ENCODE measurements at regions not wholly inside any gene's neighbourhood (a gene's known extent, or its start where the extent isn't known, plus 50 kb on each side); places are given as distances from the start of the nearest gene placed in this dataset.

DNA sequence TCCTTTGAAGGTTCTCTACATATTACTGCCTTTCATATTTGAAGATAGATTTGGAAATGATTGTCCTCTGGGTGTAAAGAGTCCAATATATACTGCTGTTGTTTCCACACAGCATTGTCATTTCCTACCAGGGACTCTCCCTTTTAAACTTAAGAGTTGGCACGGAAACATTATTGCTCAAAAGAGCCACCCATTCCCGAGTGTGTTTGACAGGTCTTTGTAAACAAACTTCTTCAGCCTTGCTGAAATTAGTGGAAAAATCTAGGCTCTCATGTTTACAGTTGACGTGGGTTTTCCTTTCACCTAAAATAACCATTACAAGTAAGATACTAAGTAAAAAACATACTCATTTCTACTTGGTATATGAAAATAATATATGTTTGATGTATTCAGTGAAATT, 111.4 kb upstream of the LIMCH1 start:
- Mint-ChIP-seq H3K4me1 (no peaks in the 10 kb centered on the region), H3K27ac (no peak overlapping the region), H3K4me3 (no peak overlapping the region), H3K9me3 (peaks cover 0 to 8% (median 4%) of the 10 kb centered on the region in 9 donors), H3K36me3 (no peaks in the 10 kb centered on the region), H3K27me3 (peaks cover 0 to 8% (median 3%) of the 10 kb centered on the region in 5 donors)
- no peak for DNase-seq
- POLR2A ChIA-PET: interaction anchor here (0.7 kb wide), 1 partner anchor 10 kb away, joined by 5 read pairs; no protein-coding TSS in a partner anchor
- ATAC-seq: no peak

GRCh38 chr4:41427306-41427882, 110.6 kb upstream of the LIMCH1 start:
- H3K27me3 Mint-ChIP-seq: peaks cover 3 to 8% (median 6%) of the 10 kb centered on the region in 5 donors
- no peak overlapping the region for H3K27ac Mint-ChIP-seq
- peaks cover 0 to 8% (median 4%) of the 10 kb centered on the region in 9 donors for H3K9me3 Mint-ChIP-seq
- no peaks in the 10 kb centered on the region for H3K36me3 Mint-ChIP-seq
- DNase-seq (no peak), ATAC-seq (no peak)
- H3K4me1 Mint-ChIP-seq: no peaks in the 10 kb centered on the region
- POLR2A ChIA-PET: no interaction called here
- no peak overlapping the region for H3K4me3 Mint-ChIP-seq

GRCh38 chr4:41427931-41428600, 109.9 kb upstream of the LIMCH1 start:
- POLR2A ChIA-PET: no interaction called here
- no peaks in the 10 kb centered on the region for H3K4me1 Mint-ChIP-seq
- H3K36me3 Mint-ChIP-seq: no peaks in the 10 kb centered on the region
- H3K4me3 Mint-ChIP-seq: no peak overlapping the region
- peaks cover 3 to 8% (median 8%) of the 10 kb centered on the region in 5 donors for H3K27me3 Mint-ChIP-seq
- H3K9me3 Mint-ChIP-seq: peaks cover 0 to 8% (median 4%) of the 10 kb centered on the region in 9 donors
- ATAC-seq (no peak), DNase-seq (no peak)
- H3K27ac Mint-ChIP-seq: no peak overlapping the region

- Mint-ChIP-seq H3K4me3 (no peak overlapping the region), H3K36me3 (no peaks in the 10 kb centered on the region), H3K4me1 (no peaks in the 10 kb centered on the region), H3K27ac (no peak overlapping the region), H3K9me3 (peaks cover 0 to 8% (median 4%) of the 10 kb centered on the region in 9 donors), H3K27me3 (peaks cover 3 to 9% (median 8%) of the 10 kb centered on the region in 5 donors)
- POLR2A ChIA-PET: no interaction called here
- DNase-seq (no peak), ATAC-seq (no peak)
Observed at GRCh38 chr4:41428601-41429279, 109.2 kb upstream of the LIMCH1 start.

DNA sequence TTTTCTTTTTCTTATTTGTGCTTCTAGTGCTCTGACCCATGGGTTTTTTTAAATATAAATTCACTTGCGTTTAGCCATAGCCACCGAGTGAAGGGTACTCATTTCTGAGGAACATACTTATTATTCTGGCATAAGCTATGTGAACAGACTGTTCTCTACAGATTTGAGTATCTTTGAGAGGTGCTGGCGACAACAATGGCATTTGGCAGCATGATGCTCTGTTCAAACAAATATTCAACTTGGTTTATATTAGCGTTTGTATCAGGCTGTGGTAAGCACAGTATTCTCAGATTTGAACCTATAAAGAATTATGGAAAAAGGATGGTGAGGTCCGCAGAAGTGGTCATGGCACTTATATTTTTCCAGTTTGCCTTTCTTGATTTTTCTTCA, 108.7 kb upstream of the LIMCH1 start:
- Mint-ChIP-seq H3K27ac (no peak overlapping the region), H3K27me3 (peaks cover 3 to 9% (median 8%) of the 10 kb centered on the region in 5 donors), H3K36me3 (no peaks in the 10 kb centered on the region), H3K4me1 (no peaks in the 10 kb centered on the region), H3K9me3 (peaks cover 0 to 8% (median 4%) of the 10 kb centered on the region in 9 donors), H3K4me3 (no peak overlapping the region)
- DNase-seq: no peak
- POLR2A ChIA-PET: no interaction called here
- ATAC-seq: no peak

- Mint-ChIP-seq H3K9me3 (peaks cover 0 to 8% (median 3%) of the 10 kb centered on the region in 9 donors), H3K36me3 (no peaks in the 10 kb centered on the region), H3K4me3 (no peak overlapping the region), H3K27ac (no peak overlapping the region), H3K4me1 (no peaks in the 10 kb centered on the region), H3K27me3 (peaks cover 1 to 9% (median 6%) of the 10 kb centered on the region in 5 donors)
- POLR2A ChIA-PET: no interaction called here
- ATAC-seq (no peak), DNase-seq (no peak)
Observed at GRCh38 chr4:41430792-41431191, 107.2 kb upstream of the LIMCH1 start.

DNA sequence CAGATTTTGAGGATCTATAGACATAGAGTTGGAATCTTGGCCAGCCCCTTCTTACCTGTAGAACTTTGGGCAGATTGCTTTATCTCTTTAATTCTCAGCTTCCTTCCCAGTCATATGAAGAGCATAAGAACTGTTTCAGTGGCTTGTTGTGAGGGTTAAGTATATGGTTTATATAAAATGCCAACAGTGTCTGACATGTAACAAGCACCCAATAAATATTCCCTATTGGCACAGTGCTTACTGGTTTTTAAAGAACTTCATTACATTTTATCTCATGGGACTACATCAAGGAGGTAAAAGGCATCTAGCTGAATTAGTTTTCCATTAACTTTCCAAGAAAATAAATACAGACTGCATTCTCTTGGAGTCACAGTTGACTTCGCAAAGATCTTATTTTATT, 106.7 kb upstream of the LIMCH1 start:
- no peak for ATAC-seq
- Mint-ChIP-seq H3K9me3 (peaks cover 0 to 8% (median 3%) of the 10 kb centered on the region in 9 donors), H3K27ac (no peak overlapping the region)

DNA sequence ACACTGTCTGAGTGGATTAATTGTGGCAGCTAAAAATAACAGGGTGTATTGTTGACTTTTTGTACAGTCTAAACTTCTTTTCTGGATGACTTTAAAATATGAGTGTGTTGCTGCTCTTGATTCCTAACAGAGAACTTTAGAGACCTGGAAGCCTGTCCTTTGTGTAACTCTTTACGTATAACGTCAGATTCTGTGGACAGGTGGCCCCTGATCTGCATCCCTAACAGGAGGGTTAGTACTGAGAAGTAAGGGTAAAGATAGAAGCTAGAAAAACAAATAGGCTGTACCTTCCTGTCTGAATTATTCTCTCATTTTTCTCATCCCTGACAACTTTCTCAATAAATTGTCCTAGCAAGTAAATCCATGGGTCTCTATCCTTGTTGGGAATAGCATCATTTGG, 105.7 kb upstream of the LIMCH1 start:
- Mint-ChIP-seq H3K27ac (no peak overlapping the region), H3K9me3 (peaks cover 0 to 8% (median 3%) of the 10 kb centered on the region in 9 donors), H3K27me3 (peaks cover 1 to 9% (median 6%) of the 10 kb centered on the region in 5 donors), H3K4me1 (no peaks in the 10 kb centered on the region), H3K36me3 (no peaks in the 10 kb centered on the region), H3K4me3 (no peak overlapping the region)
- no peak for ATAC-seq
- POLR2A ChIA-PET: no interaction called here
- no peak for DNase-seq

More for the DNA sequence above, 106.7 kb upstream of the LIMCH1 start:
- peaks cover 1 to 9% (median 6%) of the 10 kb centered on the region in 5 donors for H3K27me3 Mint-ChIP-seq
- POLR2A ChIA-PET: no interaction called here
- no peaks in the 10 kb centered on the region for H3K4me1 Mint-ChIP-seq
- H3K36me3 Mint-ChIP-seq: no peaks in the 10 kb centered on the region
- no peak overlapping the region for H3K4me3 Mint-ChIP-seq
- no peak for DNase-seq

DNA sequence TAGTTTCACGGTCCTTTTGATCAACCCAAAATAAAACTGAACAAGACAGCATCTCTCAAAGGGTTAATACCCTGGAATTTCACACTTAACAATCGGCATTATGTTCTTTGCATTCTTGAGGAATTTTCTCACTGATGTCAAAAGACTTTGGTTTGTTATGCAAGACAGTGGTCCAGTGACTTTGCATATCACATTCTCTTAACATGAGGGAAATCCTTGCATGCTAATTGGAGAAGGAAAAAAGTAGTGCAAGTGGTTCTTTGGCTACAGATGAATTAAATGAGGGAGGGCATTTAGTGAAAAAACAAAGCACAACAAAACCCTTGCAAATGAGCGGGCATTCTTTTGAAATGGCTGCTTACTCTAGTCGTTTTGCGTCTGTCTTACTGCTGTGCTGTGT, 105.1 kb upstream of the LIMCH1 start:
- Mint-ChIP-seq H3K4me3 (no peak overlapping the region), H3K9me3 (peaks cover 0 to 8% (median 2%) of the 10 kb centered on the region in 9 donors), H3K36me3 (no peaks in the 10 kb centered on the region), H3K4me1 (no peaks in the 10 kb centered on the region), H3K27me3 (peaks cover 0 to 9% (median 6%) of the 10 kb centered on the region in 5 donors), H3K27ac (no peak overlapping the region)
- ATAC-seq: no peak
- POLR2A ChIA-PET: no interaction called here
- no peak for DNase-seq

- H3K36me3 Mint-ChIP-seq: no peaks in the 10 kb centered on the region
- peaks cover 0 to 9% (median 6%) of the 10 kb centered on the region in 5 donors for H3K27me3 Mint-ChIP-seq
- no peak overlapping the region for H3K4me3 Mint-ChIP-seq
- H3K4me1 Mint-ChIP-seq: no peaks in the 10 kb centered on the region
- POLR2A ChIA-PET: no interaction called here
- H3K9me3 Mint-ChIP-seq: peaks cover 0 to 8% (median 2%) of the 10 kb centered on the region in 9 donors
- no peak overlapping the region for H3K27ac Mint-ChIP-seq
- ATAC-seq (no peak), DNase-seq (no peak)
Observed at GRCh38 chr4:41433361-41433760, 104.6 kb upstream of the LIMCH1 start.

- Mint-ChIP-seq H3K4me1 (no peaks in the 10 kb centered on the region), H3K27me3 (peaks cover 0 to 9% (median 7%) of the 10 kb centered on the region in 5 donors), H3K27ac (no peak overlapping the region), H3K9me3 (peaks cover 0 to 3% (median 0%) of the 10 kb centered on the region in 9 donors), H3K36me3 (no peaks in the 10 kb centered on the region), H3K4me3 (no peak overlapping the region)
- no peak for DNase-seq
- no peak for ATAC-seq
- POLR2A ChIA-PET: no interaction called here
Observed at GRCh38 chr4:41435510-41435909, 102.4 kb upstream of the LIMCH1 start.

- DNase-seq (no peak), ATAC-seq (no peak)
- H3K27me3 Mint-ChIP-seq: peaks cover 2 to 9% (median 7%) of the 10 kb centered on the region in 5 donors
- no peaks in the 10 kb centered on the region for H3K36me3 Mint-ChIP-seq
- no peak overlapping the region for H3K27ac Mint-ChIP-seq
- peaks cover 0 to 3% (median 0%) of the 10 kb centered on the region in 9 donors for H3K9me3 Mint-ChIP-seq
- POLR2A ChIA-PET: no interaction called here
- H3K4me3 Mint-ChIP-seq: no peak overlapping the region
- H3K4me1 Mint-ChIP-seq: no peaks in the 10 kb centered on the region
Observed at GRCh38 chr4:41436419-41436818, 101.5 kb upstream of the LIMCH1 start.

DNA sequence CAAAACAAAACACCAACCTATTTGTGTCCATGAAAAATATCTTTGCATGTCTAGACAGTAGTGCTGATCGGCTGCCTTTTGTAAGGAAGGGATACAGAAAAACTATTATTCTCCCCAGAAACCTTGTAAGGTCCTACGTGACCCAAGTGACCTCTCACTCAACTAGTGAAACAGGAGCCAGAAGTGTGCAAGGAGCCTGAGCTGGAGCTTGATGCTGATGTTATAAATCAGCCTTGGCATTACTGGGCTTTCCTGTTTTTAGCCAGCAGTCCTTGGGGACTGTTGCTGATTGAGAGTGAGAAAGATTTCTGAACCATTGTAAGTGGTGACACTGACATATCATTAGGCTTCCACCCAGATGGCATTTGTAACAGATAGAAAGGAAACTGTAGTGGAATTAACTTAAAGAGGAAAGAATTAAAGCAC, 100.8 kb upstream of the LIMCH1 start:
- DNase-seq (no peak), ATAC-seq (no peak)
- Mint-ChIP-seq H3K27ac (no peak overlapping the region), H3K4me3 (no peak overlapping the region), H3K27me3 (peaks cover 3 to 7% (median 5%) of the 10 kb centered on the region in 5 donors), H3K9me3 (peaks cover 0 to 3% (median 0%) of the 10 kb centered on the region in 9 donors), H3K4me1 (no peaks in the 10 kb centered on the region), H3K36me3 (no peaks in the 10 kb centered on the region)
- POLR2A ChIA-PET: no interaction called here
